ENCODE measurements at regions not wholly inside any gene's neighbourhood (a gene's known extent, or its start where the extent isn't known, plus 50 kb on each side); places are given as distances from the start of the nearest gene placed in this dataset.

- no peak for TF ChIP-seq CHD7 (IDR thresholded peaks at IDR 0.05; ENCODE audit: insufficient replicate concordance, low read length)
Observed at GRCh38 chr1:96473791-96474434, 247.7 kb upstream of the PTBP2 start (continued).

Measured in H1 (cell line).